Erythroblast (primary cell): ENCODE measurements at regions not wholly inside any gene's neighbourhood (a gene's known extent, or its start where the extent isn't known, plus 50 kb on each side); places are given as distances from the start of the nearest gene placed in this dataset.

Source experiments
- GATA1 ChIP-seq: IDR thresholded peaks from 2 replicates; pipeline ENCODE4 v1.6.1; 2011; ENCODE audit warnings: low read depth, mild to moderate bottlenecking, control low read depth, low read length, moderate library complexity
- POLR2A ChIP-seq: IDR thresholded peaks from 2 replicates; pipeline ENCODE4 v1.6.1; 2011; ENCODE audit warnings: mild to moderate bottlenecking, low read length

DNA sequence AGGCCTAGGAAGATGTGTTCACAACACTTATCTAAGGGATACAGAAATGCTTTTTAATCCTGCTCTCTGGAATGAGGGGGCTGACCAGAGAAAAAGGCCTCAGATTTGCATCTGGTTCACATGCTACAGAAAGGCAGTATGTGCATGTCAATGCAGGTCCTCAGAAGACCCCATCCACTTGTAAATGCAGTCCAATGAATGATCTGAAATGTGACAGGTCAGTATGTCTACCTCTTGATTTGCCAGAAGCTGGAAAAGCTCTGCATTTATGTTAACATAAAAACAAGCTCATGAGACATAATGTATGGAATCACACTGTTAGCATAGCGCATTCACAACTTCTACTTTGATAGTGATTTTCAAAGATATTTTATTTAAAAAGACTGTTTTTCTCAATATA lies 367.4 kb upstream of the CHORDC1 start:
- no peak for TF ChIP-seq POLR2A
- no peak for TF ChIP-seq GATA1
